Umbilical cord (tissue), 1 donor: ENCODE measurements at regions not wholly inside any gene's neighbourhood (a gene's known extent, or its start where the extent isn't known, plus 50 kb on each side); places are given as distances from the start of the nearest gene placed in this dataset.

Source experiments
- DNase-seq: peaks from one replicate; pipeline ENCODE4 v3.0.0-alpha.2; 2015; ENCODE audit warnings: low spot score

- DNase-seq: no peak
These were observed 140.7 kb upstream of the RARB start for GRCh38 chr3:25287291-25287884.

- DNase-seq: no peak
These were observed 139.7 kb upstream of the RARB start for GRCh38 chr3:25288413-25288812.

DNA sequence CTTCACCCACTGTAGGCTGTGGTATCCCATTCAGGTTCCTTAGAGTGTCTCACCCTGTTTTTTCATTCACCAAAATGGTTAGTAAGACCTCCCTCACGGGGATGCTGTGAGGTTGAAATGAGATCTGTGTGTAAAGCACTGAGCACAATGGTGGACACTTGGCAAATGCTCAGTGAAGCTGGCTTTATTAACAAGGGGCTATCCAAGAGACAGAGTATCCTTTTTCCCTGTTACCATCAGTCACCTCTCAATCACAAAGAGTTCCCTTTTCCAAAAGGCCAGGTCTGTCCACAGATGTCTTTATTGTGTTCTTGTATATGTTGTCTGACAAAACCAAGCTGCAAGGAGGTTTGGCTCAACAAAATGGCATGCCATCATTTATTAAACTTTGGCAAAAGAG lies 138.9 kb upstream of the RARB start:
- DNase-seq: no peak

DNA sequence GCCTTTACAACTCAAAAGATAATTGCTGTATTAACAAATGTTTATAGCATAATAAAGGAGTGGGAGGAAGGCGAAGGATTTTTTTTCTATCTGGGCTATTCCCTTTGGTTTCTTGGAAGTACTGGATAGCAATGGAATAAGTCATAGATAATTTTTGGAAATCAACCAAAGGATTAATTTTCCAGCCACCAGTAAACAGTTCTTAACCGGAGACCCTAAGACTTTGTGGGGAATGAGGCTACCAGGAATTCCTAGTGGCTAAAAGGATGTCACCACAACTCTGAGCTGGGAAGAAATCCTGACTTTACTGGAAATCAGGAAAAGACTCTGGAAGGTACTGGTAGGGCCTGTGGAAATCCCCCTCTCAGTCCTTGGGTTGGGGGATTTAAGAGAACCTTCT lies 138.4 kb upstream of the RARB start:
- no peak for DNase-seq

DNA sequence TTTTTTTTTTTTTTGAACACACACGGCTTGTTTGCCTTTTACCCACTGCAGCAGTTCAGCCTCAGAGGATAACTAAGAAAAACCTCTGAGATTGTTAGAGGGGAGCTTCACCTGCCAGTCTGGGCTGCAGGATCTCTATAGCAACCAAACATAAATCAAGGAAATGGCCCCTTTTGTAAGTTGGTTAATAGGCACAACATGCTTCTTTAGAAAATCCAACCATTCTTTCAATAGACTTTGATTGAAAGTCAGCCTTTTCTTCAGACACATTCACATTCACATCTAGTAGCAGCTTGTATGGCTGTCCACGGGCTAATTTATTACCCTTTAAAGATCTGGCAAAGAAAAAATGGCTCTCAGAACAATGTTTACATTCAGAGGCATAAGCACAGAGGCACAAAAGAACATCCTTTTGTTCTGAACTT lies 136.6 kb upstream of the RARB start:
- peak; percentile 75 for DNase-seq

- DNase-seq: no peak
These were observed 136.0 kb upstream of the RARB start for GRCh38 chr3:25292036-25292435.

- DNase-seq: peak; percentile 80
These were observed 135.5 kb upstream of the RARB start for GRCh38 chr3:25292595-25292994.

DNA sequence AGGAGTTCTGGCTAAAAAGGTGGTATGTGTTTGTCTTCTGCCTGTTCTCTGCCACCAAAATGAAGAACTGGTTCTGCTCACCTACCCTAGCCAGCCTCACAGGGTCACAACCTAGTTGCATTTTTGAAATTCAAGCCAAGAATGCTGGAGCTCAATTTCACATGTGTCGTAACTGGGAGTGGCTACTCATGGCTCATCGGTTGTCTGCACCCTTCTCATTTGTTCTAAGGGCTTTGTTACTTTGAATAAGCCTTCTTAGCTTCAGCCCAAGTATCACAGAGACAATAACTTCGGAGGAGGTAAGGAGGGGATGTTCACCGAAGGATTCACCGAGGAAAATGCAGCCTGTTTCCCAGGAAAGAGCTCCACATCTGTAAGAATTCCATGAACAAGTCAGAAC lies 134.3 kb upstream of the RARB start:
- DNase-seq: peak; percentile 51

GRCh38 chr3:25294169-25294805 lies 133.8 kb upstream of the RARB start:
- no peak for DNase-seq

DNA sequence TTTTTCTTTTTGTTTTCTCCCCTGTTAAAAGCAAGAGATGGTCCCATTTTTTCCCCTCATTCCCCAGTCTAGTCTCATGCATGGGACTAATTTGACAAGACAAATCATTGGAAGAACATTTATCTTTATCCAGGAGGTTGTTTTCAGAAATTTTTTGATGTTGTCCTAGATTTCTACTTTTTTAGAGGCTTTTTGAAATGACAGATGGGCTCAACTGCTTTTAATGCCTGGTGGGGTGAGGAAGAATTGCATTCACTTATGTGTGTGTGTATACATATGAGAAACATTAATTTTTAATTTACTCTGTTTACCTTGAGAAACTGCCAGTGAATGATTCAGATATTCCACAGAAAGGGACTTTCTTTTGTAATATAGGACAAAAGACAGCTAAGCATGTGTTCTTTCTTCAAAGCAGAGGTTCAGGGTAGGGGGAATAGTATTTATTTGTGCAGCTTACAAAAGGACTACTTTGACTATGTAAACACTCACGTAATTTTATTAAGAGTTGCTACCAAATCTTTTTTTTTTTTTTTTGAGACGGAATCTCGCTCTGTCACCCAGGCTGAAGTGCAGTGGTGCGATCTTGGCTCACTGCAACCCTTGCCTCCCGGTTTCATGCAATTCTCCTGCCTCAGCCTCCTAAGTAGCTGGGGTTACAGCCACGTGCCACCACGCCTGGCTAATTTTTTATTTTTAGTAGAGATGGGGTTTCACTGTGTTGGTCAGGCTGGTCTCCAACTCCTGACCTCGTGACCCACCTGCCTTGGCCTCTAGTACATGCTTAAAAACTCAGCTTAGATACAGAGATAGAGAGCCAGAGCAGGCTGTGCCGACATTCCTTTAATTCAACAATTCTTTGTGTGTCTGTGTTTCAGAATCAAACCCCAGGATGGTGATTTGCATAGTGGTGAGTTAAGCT lies 130.1 kb upstream of the RARB start:
- no peak for DNase-seq

DNA sequence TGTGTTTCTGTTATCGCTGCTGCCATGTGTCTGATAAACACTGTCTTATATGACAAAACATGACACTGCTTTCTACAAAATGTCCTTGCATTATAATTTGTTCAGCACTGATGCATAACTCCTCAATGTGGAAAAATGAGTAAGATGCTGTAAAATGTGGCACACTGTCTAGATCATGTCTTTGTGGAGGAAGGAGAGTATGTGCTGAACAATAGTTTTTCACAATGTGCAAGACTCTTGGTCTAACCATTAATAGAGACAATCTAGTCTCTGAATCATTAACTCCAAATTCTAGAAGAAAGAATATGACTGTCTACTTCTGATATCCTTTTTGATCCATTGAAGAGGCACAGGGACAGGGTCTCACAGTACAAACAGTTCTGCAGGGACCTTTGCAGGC lies 127.9 kb upstream of the RARB start:
- no peak for DNase-seq

- no peak for DNase-seq
These were observed 123.1 kb upstream of the RARB start for GRCh38 chr3:25304916-25305315.

GRCh38 chr3:25306066-25306465 lies 122.0 kb upstream of the RARB start:
- no peak for DNase-seq

- DNase-seq: no peak
These were observed 121.4 kb upstream of the RARB start for GRCh38 chr3:25306705-25307104.

DNA sequence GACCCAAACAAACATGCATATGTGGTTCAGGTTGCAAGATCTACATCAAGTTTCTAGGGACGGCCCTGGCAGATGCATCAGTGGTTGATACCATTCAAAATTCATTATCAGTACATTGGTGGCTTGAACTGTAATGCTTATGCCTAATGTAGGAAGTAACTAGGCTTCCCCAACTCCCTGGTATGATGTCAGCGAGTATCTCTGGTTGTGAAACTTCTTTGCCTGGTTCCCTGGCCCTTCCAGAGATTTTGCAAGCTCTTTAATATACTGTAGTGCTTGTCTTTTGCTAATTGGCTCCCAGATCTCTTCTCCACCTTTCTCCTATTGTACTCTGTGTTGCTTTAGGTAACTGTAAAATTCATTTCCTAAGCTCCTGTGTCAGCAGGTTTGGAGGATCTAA lies 114.8 kb upstream of the RARB start:
- DNase-seq: no peak

DNA sequence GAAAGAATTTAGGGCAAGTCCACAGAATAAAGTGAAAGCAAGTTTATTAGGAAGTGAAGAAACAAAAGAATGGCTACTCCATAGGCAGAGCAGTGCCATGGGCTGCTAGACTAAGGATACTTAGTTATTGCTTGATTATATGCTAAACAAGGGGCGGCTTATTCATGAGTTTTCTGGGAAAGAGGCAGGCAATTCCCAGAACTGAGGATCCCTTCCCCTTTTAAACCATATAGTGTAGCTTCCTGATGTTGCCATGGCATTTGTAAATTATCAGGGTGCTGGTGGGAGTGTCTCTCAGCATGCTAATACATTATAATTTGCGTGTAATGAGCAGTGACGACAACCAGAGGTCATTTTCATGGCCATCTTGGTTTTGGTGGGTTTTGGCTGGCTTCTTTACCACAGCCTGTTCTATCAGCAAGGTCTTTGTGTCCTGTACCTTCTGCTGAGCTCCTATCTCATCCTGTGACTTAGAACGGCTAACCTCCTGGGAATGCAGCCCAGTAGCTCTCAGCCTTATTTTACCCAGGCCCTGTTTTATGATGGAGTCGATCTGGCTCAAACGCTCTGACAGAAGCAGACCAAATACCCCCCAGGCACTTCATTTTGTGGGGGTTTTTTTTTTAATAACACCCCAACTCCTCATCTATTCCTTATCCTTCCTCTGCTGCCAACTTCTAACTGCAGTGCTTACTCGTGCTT lies 103.0 kb upstream of the RARB start:
- DNase-seq: peak; percentile 19

GRCh38 chr3:25335356-25335755 lies 92.7 kb upstream of the RARB start:
- no peak for DNase-seq

DNA sequence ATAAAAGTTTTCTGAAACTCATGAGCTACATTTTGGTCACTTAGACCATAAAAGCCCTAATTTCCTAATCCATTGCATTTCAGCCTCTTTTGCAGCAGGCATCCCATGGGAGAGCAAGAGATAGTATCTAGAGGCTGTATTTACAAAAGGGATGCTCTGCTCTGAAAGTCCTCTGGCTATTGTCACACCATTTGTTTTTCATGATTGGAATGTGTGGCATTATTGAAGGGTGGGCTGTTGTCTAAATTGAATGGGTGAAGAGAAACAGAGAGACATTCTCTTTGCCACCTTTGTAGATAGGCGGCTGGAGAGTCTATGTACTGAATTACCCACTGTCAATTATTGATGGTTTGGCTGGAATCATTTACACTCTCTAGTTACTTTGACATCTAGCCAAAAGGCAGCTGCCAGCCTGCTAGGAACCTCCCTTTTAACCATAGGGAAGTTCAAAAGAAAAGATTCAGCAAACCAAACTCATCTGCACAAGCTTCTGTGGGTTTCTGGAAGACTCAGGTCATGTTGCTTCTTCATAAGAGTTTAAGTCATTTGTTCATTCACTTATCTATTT lies 89.8 kb upstream of the RARB start:
- no peak for DNase-seq

- no peak for DNase-seq
These were observed 88.8 kb upstream of the RARB start for GRCh38 chr3:25339225-25339624.

- DNase-seq: peak; percentile 53
These were observed 83.4 kb upstream of the RARB start for GRCh38 chr3:25344670-25345069.

GRCh38 chr3:25349095-25349494 lies 79.0 kb upstream of the RARB start:
- no peak for DNase-seq
